HEK293T (cell line): ENCODE measurements at regions not wholly inside any gene's neighbourhood (a gene's known extent, or its start where the extent isn't known, plus 50 kb on each side); places are given as distances from the start of the nearest gene placed in this dataset.

ENCODE experiments used
- ARNT ChIP-seq: fragments of 450-650 bp; IDR thresholded peaks from 2 replicates; pipeline ENCODE4 v1.6.1; 2017; ENCODE audit warnings: mild to moderate bottlenecking
- BHLHE40 ChIP-seq: fragments of 450-650 bp; IDR thresholded peaks from 2 replicates; pipeline ENCODE4 v1.6.1; 2016; ENCODE audit warnings: mild to moderate bottlenecking, moderate library complexity, borderline replicate concordance
- ELF4 ChIP-seq: fragments of 450-650 bp; IDR thresholded peaks from 2 replicates; pipeline ENCODE4 v1.6.1; 2017; ENCODE audit warnings: antibody characterized with exemption
- FOXA1 ChIP-seq: fragments of 450-650 bp; IDR thresholded peaks from 2 replicates; pipeline ENCODE4 v1.6.1; 2016; ENCODE audit warnings: mild to moderate bottlenecking
- FOXK2 ChIP-seq: fragments of 450-650 bp; IDR thresholded peaks from 2 replicates; pipeline ENCODE4 v1.6.1; 2016; ENCODE audit warnings: mild to moderate bottlenecking
- FOXM1 ChIP-seq: fragments of 450-650 bp; IDR thresholded peaks from 2 replicates; pipeline ENCODE4 v1.6.1; 2017; ENCODE audit warnings: mild to moderate bottlenecking, borderline replicate concordance
- HDGF ChIP-seq: fragments of 450-650 bp; IDR thresholded peaks from 2 replicates; pipeline ENCODE4 v1.6.1; 2017; ENCODE audit warnings: antibody characterized with exemption, borderline replicate concordance
- L3MBTL2 ChIP-seq: fragments of 450-650 bp; conservative IDR thresholded peaks from 2 replicates; pipeline ENCODE4 v1.6.1; 2016; ENCODE audit warnings: mild to moderate bottlenecking
- NFRKB ChIP-seq: fragments of 450-650 bp; IDR thresholded peaks from 2 replicates; pipeline ENCODE4 v1.6.1; 2016; ENCODE audit warnings: mild to moderate bottlenecking, moderate library complexity
- PKNOX1 ChIP-seq: fragments of 450-650 bp; IDR thresholded peaks from 2 replicates; pipeline ENCODE4 v1.6.1; 2016
- SP1 ChIP-seq: fragments of 450-650 bp; IDR thresholded peaks from 2 replicates; pipeline ENCODE4 v1.6.1; 2017
- SUZ12 ChIP-seq: fragments of 450-650 bp; IDR thresholded peaks from 2 replicates; pipeline ENCODE4 v1.6.1; 2016; ENCODE audit warnings: mild to moderate bottlenecking
- TARDBP ChIP-seq: fragments of 450-650 bp; IDR thresholded peaks from 2 replicates; pipeline ENCODE4 v1.6.1; 2016
- ZNF384 ChIP-seq: fragments of 450-650 bp; IDR thresholded peaks from 2 replicates; pipeline ENCODE4 v1.6.1; 2016

- no peak for TF ChIP-seq HDGF
- TF ChIP-seq ZNF384 = no peak
- TF ChIP-seq SP1 = no peak
- no peak for TF ChIP-seq BHLHE40
- TF ChIP-seq TARDBP = no peak
- no peak for TF ChIP-seq FOXK2
- no peak for TF ChIP-seq FOXA1
- TF ChIP-seq ELF4 = no peak
- TF ChIP-seq FOXM1 = no peak
- no peak for TF ChIP-seq NFRKB
- TF ChIP-seq ARNT = no peak
- TF ChIP-seq SUZ12 = no peak
- no peak for TF ChIP-seq PKNOX1
- TF ChIP-seq L3MBTL2 = no peak
Observed at GRCh38 chr20:51326201-51326819, 216.2 kb downstream of the NFATC2 start.
